ENCODE measurements at regions not wholly inside any gene's neighbourhood (a gene's known extent, or its start where the extent isn't known, plus 50 kb on each side); places are given as distances from the start of the nearest gene placed in this dataset.

- WGBS (ENCODE audit: low lambda C conversion rate), result 53% methylated on average over 5 of the region's 5 CpGs
- DNase-seq, result no peak
- Histone ChIP-seq H3K27me3 (ENCODE audit: insufficient read depth) (no peaks in the 10 kb centered on the region), H2AFZ (ENCODE audit: low read depth) (no peak overlapping the region), H3K36me3 (replicated peaks in 1 of 2; ENCODE audit: control insufficient read depth in 1 of 2, insufficient read depth in 2 of 2, low read length in 1 of 2) (no peaks in the 10 kb centered on the region), H3K4me1 (ENCODE audit: control insufficient read depth in 1 of 2, insufficient read depth in 2 of 2, low read depth in 1 of 2, low read length in 1 of 2) (peaks cover 0 to 3% of the 10 kb centered on the region in 2 experiments; a peak in 2 of 4 replicates), H3K9me3 (no peaks in the 10 kb centered on the region), H3K4me3 (ENCODE audit: low read depth in 2 of 2, low read length in 1 of 2) (no peak overlapping the region), H3K9me2 (no peaks in the 10 kb centered on the region), H3F3A (replicated peaks; ENCODE audit: insufficient read depth) (no peaks in the 10 kb centered on the region), H3K27ac (ENCODE audit: low read depth in 2 of 2, low read length in 1 of 2) (no peak overlapping the region), H4K20me1 (ENCODE audit: insufficient read depth) (no peaks in the 10 kb centered on the region), H3K79me2 (ENCODE audit: insufficient read depth) (no peaks in the 10 kb centered on the region), H3K9ac (no peak overlapping the region), H3K4me2 (no peak overlapping the region)
- no peak for TF ChIP-seq SIN3A (IDR thresholded peaks at IDR 0.05; ENCODE audit: borderline replicate concordance, low read depth, low read length)
- no peak for TF ChIP-seq REST (IDR thresholded peaks at IDR 0.05; ENCODE audit: low read depth, low read length)
- TF ChIP-seq, protein P1, sequence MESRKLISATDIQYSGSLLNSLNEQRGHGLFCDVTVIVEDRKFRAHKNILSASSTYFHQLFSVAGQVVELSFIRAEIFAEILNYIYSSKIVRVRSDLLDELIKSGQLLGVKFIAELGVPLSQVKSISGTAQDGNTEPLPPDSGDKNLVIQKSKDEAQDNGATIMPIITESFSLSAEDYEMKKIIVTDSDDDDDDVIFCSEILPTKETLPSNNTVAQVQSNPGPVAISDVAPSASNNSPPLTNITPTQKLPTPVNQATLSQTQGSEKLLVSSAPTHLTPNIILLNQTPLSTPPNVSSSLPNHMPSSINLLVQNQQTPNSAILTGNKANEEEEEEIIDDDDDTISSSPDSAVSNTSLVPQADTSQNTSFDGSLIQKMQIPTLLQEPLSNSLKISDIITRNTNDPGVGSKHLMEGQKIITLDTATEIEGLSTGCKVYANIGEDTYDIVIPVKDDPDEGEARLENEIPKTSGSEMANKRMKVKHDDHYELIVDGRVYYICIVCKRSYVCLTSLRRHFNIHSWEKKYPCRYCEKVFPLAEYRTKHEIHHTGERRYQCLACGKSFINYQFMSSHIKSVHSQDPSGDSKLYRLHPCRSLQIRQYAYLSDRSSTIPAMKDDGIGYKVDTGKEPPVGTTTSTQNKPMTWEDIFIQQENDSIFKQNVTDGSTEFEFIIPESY (IDR thresholded peaks at IDR 0.05; ENCODE audit: borderline replicate concordance, low read depth), result no peak
- TF ChIP-seq YY1 (IDR thresholded peaks at IDR 0.05; ENCODE audit: low read depth), result no peak
- TF ChIP-seq NFIC (IDR thresholded peaks at IDR 0.05; ENCODE audit: borderline replicate concordance), result no peak
- TF ChIP-seq USF1 (IDR thresholded peaks at IDR 0.05; ENCODE audit: borderline replicate concordance, low read depth), result no peak
- no peak for TF ChIP-seq JUND (IDR thresholded peaks at IDR 0.05)
- no peak for TF ChIP-seq TEAD4 (IDR thresholded peaks at IDR 0.05; ENCODE audit: borderline replicate concordance, insufficient read depth)
- TF ChIP-seq SMC3 (IDR thresholded peaks at IDR 0.05; ENCODE audit: low read depth, low read length), result no peak
- no peak for TF ChIP-seq RFX5 (IDR thresholded peaks at IDR 0.05; ENCODE audit: low read length)
- TF ChIP-seq GABPA (IDR thresholded peaks at IDR 0.05; ENCODE audit: low read depth), result no peak
- TF ChIP-seq RAD21 (IDR thresholded peaks at IDR 0.05; ENCODE audit: low read length), result no peak
- TF ChIP-seq CHD2 (IDR thresholded peaks at IDR 0.05; ENCODE audit: low read length, partially characterized antibody), result no peak
- TF ChIP-seq EP300 (IDR thresholded peaks at IDR 0.05; ENCODE audit: borderline replicate concordance in 1 of 2, low read depth in 1 of 2, low read length in 1 of 2), result no peak
- no peak for TF ChIP-seq USF2 (IDR thresholded peaks at IDR 0.05; ENCODE audit: borderline replicate concordance, low read depth, low read length)
- no peak for TF ChIP-seq EZH2phosphoT487 (IDR thresholded peaks at IDR 0.05; ENCODE audit: borderline replicate concordance, low read depth)
- no peak for TF ChIP-seq PBX3 (IDR thresholded peaks at IDR 0.05)
- no peak for TF ChIP-seq RCOR1 (IDR thresholded peaks at IDR 0.05; ENCODE audit: low read length)
- ChIA-PET POLR2A (no interaction called here), CTCF (no interaction called here)
These were observed 132.6 kb upstream of the CEP162 start for GRCh38 chr6:84360039-84360438.
